ENCODE measurements at regions not wholly inside any gene's neighbourhood (a gene's known extent, or its start where the extent isn't known, plus 50 kb on each side); places are given as distances from the start of the nearest gene placed in this dataset.

DNA sequence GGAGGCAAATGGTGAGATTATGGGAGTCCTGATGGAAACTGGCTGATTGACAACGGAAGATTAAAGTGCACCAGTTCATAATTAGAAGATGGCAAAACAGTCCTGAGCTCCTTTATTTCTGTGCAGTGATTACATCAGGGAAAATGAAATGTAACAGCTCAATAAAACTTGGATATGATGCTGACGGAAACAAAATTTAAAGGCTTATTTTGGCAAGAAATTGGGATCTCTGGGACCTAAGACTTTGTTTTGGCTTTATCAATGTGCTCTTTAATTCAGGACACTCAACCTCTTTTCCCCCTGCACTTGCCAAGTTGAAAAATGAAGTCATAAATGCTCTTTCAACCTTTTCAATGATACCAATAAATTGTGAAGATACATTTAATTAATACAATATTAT is 226.8 kb downstream of the C6orf118 start:
- no peak for TF ChIP-seq EZH2 (IDR thresholded peaks at IDR 0.05)
- TF ChIP-seq POLR2AphosphoS5 (IDR thresholded peaks at IDR 0.05; ENCODE audit: low read depth, low read length) = no peak
- TF ChIP-seq, protein P1, sequence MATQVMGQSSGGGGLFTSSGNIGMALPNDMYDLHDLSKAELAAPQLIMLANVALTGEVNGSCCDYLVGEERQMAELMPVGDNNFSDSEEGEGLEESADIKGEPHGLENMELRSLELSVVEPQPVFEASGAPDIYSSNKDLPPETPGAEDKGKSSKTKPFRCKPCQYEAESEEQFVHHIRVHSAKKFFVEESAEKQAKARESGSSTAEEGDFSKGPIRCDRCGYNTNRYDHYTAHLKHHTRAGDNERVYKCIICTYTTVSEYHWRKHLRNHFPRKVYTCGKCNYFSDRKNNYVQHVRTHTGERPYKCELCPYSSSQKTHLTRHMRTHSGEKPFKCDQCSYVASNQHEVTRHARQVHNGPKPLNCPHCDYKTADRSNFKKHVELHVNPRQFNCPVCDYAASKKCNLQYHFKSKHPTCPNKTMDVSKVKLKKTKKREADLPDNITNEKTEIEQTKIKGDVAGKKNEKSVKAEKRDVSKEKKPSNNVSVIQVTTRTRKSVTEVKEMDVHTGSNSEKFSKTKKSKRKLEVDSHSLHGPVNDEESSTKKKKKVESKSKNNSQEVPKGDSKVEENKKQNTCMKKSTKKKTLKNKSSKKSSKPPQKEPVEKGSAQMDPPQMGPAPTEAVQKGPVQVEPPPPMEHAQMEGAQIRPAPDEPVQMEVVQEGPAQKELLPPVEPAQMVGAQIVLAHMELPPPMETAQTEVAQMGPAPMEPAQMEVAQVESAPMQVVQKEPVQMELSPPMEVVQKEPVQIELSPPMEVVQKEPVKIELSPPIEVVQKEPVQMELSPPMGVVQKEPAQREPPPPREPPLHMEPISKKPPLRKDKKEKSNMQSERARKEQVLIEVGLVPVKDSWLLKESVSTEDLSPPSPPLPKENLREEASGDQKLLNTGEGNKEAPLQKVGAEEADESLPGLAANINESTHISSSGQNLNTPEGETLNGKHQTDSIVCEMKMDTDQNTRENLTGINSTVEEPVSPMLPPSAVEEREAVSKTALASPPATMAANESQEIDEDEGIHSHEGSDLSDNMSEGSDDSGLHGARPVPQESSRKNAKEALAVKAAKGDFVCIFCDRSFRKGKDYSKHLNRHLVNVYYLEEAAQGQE (IDR thresholded peaks at IDR 0.05; ENCODE audit: low read depth) = no peak
- TF ChIP-seq, protein P2, sequence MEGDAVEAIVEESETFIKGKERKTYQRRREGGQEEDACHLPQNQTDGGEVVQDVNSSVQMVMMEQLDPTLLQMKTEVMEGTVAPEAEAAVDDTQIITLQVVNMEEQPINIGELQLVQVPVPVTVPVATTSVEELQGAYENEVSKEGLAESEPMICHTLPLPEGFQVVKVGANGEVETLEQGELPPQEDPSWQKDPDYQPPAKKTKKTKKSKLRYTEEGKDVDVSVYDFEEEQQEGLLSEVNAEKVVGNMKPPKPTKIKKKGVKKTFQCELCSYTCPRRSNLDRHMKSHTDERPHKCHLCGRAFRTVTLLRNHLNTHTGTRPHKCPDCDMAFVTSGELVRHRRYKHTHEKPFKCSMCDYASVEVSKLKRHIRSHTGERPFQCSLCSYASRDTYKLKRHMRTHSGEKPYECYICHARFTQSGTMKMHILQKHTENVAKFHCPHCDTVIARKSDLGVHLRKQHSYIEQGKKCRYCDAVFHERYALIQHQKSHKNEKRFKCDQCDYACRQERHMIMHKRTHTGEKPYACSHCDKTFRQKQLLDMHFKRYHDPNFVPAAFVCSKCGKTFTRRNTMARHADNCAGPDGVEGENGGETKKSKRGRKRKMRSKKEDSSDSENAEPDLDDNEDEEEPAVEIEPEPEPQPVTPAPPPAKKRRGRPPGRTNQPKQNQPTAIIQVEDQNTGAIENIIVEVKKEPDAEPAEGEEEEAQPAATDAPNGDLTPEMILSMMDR (IDR thresholded peaks at IDR 0.05 in 2 of 3, conservative IDR thresholded peaks at IDR 0.05 in 1 of 3; ENCODE audit: borderline replicate concordance in 1 of 3, insufficient read depth in 1 of 3, low read depth in 2 of 3, low read length in 2 of 3) = no peak
